ENCODE measurements at regions not wholly inside any gene's neighbourhood (a gene's known extent, or its start where the extent isn't known, plus 50 kb on each side); places are given as distances from the start of the nearest gene placed in this dataset.

DNA sequence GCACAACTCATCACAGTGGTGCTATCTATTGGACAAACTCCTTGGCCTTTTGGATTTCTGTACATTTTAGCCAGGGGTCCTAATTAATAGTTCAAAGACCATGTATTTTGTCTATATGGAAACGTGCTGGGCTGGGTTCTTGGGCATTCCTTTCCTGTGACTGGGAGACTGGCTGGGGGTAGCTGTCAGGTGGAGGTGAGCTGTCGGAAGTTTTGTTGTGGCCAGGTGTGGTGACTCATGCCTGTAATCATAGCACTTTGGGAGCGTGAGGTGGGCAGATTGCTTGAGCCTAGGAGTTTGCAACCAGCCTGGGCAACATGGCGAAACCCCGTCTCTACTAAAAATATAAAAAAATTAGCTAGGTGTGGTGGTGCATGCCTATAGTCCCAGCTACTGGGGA lies 392.4 kb downstream of the RPS6KC1 start:
- no peaks in the 10 kb centered on the region for H3K9me2 ChIP-seq
- ChIA-PET POLR2A (no interaction called here), CTCF (interaction anchor here (1.3 kb wide), 1 partner anchor 14 kb away, joined by 3 read pairs; no protein-coding TSS in a partner anchor)
- DNase-seq = no peak
- no peaks in the 10 kb centered on the region for H3K36me3 ChIP-seq (replicated peaks in 1 of 2; ENCODE audit: control insufficient read depth in 1 of 2, insufficient read depth in 2 of 2, low read length in 1 of 2)
- H3K9me3 ChIP-seq = no peaks in the 10 kb centered on the region
- H3K27ac ChIP-seq (ENCODE audit: low read depth in 2 of 2, low read length in 1 of 2) = no peak overlapping the region
- no peak overlapping the region for H3K4me2 ChIP-seq
- H3K27me3 ChIP-seq (ENCODE audit: insufficient read depth) = no peaks in the 10 kb centered on the region
- no peaks in the 10 kb centered on the region for H3F3A ChIP-seq (replicated peaks; ENCODE audit: insufficient read depth)
- WGBS (ENCODE audit: low lambda C conversion rate) = 31% methylated on average over 5 of the region's 5 CpGs
- H3K4me3 ChIP-seq (ENCODE audit: low read depth in 2 of 2, low read length in 1 of 2) = no peak overlapping the region
- H4K20me1 ChIP-seq (ENCODE audit: insufficient read depth) = no peaks in the 10 kb centered on the region
- H3K4me1 ChIP-seq (ENCODE audit: control insufficient read depth in 1 of 2, insufficient read depth in 2 of 2, low read depth in 1 of 2, low read length in 1 of 2) = no peaks in the 10 kb centered on the region
- no peak overlapping the region for H3K9ac ChIP-seq
- H2AFZ ChIP-seq (ENCODE audit: low read depth) = no peak overlapping the region
- TF ChIP-seq ELF1 (IDR thresholded peaks at IDR 0.05) (no peak), GABPA (IDR thresholded peaks at IDR 0.05; ENCODE audit: low read depth) (no peak), SIN3A (IDR thresholded peaks at IDR 0.05; ENCODE audit: borderline replicate concordance, low read depth, low read length) (no peak), JUND (IDR thresholded peaks at IDR 0.05) (no peak), POLR2AphosphoS5 (IDR thresholded peaks at IDR 0.05; ENCODE audit: low read depth, low read length) (no peak), NFIC (IDR thresholded peaks at IDR 0.05; ENCODE audit: borderline replicate concordance) (no peak), RFX5 (IDR thresholded peaks at IDR 0.05; ENCODE audit: low read length) (no peak), TAF1 (IDR thresholded peaks at IDR 0.05; ENCODE audit: borderline replicate concordance, low read depth, low read length) (no peak)
- TF ChIP-seq, protein P1, sequence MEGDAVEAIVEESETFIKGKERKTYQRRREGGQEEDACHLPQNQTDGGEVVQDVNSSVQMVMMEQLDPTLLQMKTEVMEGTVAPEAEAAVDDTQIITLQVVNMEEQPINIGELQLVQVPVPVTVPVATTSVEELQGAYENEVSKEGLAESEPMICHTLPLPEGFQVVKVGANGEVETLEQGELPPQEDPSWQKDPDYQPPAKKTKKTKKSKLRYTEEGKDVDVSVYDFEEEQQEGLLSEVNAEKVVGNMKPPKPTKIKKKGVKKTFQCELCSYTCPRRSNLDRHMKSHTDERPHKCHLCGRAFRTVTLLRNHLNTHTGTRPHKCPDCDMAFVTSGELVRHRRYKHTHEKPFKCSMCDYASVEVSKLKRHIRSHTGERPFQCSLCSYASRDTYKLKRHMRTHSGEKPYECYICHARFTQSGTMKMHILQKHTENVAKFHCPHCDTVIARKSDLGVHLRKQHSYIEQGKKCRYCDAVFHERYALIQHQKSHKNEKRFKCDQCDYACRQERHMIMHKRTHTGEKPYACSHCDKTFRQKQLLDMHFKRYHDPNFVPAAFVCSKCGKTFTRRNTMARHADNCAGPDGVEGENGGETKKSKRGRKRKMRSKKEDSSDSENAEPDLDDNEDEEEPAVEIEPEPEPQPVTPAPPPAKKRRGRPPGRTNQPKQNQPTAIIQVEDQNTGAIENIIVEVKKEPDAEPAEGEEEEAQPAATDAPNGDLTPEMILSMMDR (IDR thresholded peaks at IDR 0.05) = no peak
- TF ChIP-seq, protein P2, sequence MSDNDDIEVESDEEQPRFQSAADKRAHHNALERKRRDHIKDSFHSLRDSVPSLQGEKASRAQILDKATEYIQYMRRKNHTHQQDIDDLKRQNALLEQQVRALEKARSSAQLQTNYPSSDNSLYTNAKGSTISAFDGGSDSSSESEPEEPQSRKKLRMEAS (IDR thresholded peaks at IDR 0.05; ENCODE audit: low read depth) = no peak
- H3K79me2 ChIP-seq (ENCODE audit: insufficient read depth) = no peaks in the 10 kb centered on the region

DNA sequence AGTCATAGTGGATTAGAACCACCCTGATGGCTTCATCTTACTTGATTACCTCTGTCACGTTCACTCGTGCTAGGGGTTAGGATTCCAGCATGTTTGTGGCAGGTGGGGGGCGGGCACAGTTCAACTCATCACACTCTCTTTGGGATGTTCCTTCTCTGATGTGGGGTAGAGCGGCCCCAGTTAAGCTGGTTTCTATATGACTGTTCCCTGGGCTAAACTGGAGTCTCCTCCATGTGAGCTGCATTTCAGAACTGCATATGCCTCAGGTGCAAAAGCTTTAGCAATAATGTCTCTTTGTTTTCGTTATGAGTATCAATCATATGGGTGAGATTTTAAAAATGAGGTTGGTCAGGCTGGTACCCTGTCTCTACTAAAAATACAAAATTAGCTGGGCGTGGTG lies 393.2 kb downstream of the RPS6KC1 start:
- 13% methylated on average over 6 of the region's 6 CpGs for WGBS (ENCODE audit: low lambda C conversion rate)
- CTCF ChIA-PET = interaction anchor here (1.3 kb wide), 1 partner anchor 13 kb away, joined by 3 read pairs; no protein-coding TSS in a partner anchor
- TF ChIP-seq GATA2 (CRISPR knock-in tag; IDR thresholded peaks at IDR 0.05) = no peak
- TF ChIP-seq YY1 (IDR thresholded peaks at IDR 0.05; ENCODE audit: low read depth) = no peak
- no peak for TF ChIP-seq NRF1 (IDR thresholded peaks at IDR 0.05; ENCODE audit: low read depth, low read length)
- no peak for TF ChIP-seq SIN3A (IDR thresholded peaks at IDR 0.05; ENCODE audit: borderline replicate concordance, low read depth, low read length)
- no peak for TF ChIP-seq FOSL2 (IDR thresholded peaks at IDR 0.05; ENCODE audit: borderline replicate concordance, low read depth)
- no peak for TF ChIP-seq RCOR1 (IDR thresholded peaks at IDR 0.05; ENCODE audit: low read length)
- no peak for TF ChIP-seq SMC3 (IDR thresholded peaks at IDR 0.05; ENCODE audit: low read depth, low read length)
- no peak for TF ChIP-seq ELF1 (IDR thresholded peaks at IDR 0.05)
- no peak for TF ChIP-seq MXI1 (IDR thresholded peaks at IDR 0.05; ENCODE audit: low read depth, low read length)
- no peak for TF ChIP-seq PBX3 (IDR thresholded peaks at IDR 0.05)
- TF ChIP-seq JUND (IDR thresholded peaks at IDR 0.05) = no peak
- no peak for TF ChIP-seq FOXJ3 (CRISPR knock-in tag; IDR thresholded peaks at IDR 0.05)
- TF ChIP-seq, protein P3, sequence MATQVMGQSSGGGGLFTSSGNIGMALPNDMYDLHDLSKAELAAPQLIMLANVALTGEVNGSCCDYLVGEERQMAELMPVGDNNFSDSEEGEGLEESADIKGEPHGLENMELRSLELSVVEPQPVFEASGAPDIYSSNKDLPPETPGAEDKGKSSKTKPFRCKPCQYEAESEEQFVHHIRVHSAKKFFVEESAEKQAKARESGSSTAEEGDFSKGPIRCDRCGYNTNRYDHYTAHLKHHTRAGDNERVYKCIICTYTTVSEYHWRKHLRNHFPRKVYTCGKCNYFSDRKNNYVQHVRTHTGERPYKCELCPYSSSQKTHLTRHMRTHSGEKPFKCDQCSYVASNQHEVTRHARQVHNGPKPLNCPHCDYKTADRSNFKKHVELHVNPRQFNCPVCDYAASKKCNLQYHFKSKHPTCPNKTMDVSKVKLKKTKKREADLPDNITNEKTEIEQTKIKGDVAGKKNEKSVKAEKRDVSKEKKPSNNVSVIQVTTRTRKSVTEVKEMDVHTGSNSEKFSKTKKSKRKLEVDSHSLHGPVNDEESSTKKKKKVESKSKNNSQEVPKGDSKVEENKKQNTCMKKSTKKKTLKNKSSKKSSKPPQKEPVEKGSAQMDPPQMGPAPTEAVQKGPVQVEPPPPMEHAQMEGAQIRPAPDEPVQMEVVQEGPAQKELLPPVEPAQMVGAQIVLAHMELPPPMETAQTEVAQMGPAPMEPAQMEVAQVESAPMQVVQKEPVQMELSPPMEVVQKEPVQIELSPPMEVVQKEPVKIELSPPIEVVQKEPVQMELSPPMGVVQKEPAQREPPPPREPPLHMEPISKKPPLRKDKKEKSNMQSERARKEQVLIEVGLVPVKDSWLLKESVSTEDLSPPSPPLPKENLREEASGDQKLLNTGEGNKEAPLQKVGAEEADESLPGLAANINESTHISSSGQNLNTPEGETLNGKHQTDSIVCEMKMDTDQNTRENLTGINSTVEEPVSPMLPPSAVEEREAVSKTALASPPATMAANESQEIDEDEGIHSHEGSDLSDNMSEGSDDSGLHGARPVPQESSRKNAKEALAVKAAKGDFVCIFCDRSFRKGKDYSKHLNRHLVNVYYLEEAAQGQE (IDR thresholded peaks at IDR 0.05; ENCODE audit: low read depth, low read length) = no peak
- no peak for TF ChIP-seq TAF1 (IDR thresholded peaks at IDR 0.05; ENCODE audit: borderline replicate concordance, low read depth, low read length)
- TF ChIP-seq GABPA (IDR thresholded peaks at IDR 0.05; ENCODE audit: low read depth) = no peak
- TF ChIP-seq TCF12 (IDR thresholded peaks at IDR 0.05) = no peak
- TF ChIP-seq POLR2AphosphoS5 (IDR thresholded peaks at IDR 0.05; ENCODE audit: low read depth, low read length) = no peak
- TF ChIP-seq NFIC (IDR thresholded peaks at IDR 0.05; ENCODE audit: borderline replicate concordance) = no peak
- no peak for TF ChIP-seq RAD21 (IDR thresholded peaks at IDR 0.05; ENCODE audit: low read length)

More for the DNA sequence above, 393.2 kb downstream of the RPS6KC1 start:
- no peaks in the 10 kb centered on the region for H3K9me3 ChIP-seq
- no peak overlapping the region for H3K27ac ChIP-seq (ENCODE audit: low read depth in 2 of 2, low read length in 1 of 2)
- no peaks in the 10 kb centered on the region for H3K36me3 ChIP-seq (replicated peaks in 1 of 2; ENCODE audit: control insufficient read depth in 1 of 2, insufficient read depth in 2 of 2, low read length in 1 of 2)
- no peaks in the 10 kb centered on the region for H3K9me2 ChIP-seq
- no peaks in the 10 kb centered on the region for H3K79me2 ChIP-seq (ENCODE audit: insufficient read depth)
- H3F3A ChIP-seq (replicated peaks; ENCODE audit: insufficient read depth) = no peaks in the 10 kb centered on the region
- no peaks in the 10 kb centered on the region for H3K27me3 ChIP-seq (ENCODE audit: insufficient read depth)
- H3K9ac ChIP-seq = no peak overlapping the region
- no peaks in the 10 kb centered on the region for H3K4me1 ChIP-seq (ENCODE audit: control insufficient read depth in 1 of 2, insufficient read depth in 2 of 2, low read depth in 1 of 2, low read length in 1 of 2)
- H2AFZ ChIP-seq (ENCODE audit: low read depth) = no peak overlapping the region
- H4K20me1 ChIP-seq (ENCODE audit: insufficient read depth) = no peaks in the 10 kb centered on the region
- POLR2A ChIA-PET = no interaction called here
- H3K4me3 ChIP-seq (ENCODE audit: low read depth in 2 of 2, low read length in 1 of 2) = no peak overlapping the region
- DNase-seq = no peak
- H3K4me2 ChIP-seq = no peak overlapping the region

Data from SK-N-SH (cell line).